ENCODE measurements at regions not wholly inside any gene's neighbourhood (a gene's known extent, or its start where the extent isn't known, plus 50 kb on each side); places are given as distances from the start of the nearest gene placed in this dataset.

DNA sequence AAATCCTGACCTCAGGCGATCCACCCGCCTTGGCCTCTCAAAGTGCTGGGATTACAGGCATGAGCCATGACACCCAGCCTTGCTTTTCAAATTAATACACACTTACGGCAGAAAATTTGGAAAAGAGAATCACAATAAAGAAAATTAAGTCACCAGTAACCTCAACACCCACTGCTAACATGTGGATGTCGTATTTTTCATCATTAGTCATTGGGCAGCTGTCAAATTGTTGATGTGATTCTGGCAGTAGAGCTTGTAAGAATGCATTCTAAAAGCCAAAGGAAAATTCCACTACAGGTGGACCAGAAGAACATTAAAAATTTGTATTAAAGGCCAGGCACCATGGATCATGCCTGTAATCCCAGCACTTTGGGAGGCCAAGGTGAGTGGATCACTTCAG lies 237.3 kb upstream of the TUT7 start:
- Histone ChIP-seq H3K9me3 (ENCODE audit: control insufficient read depth, insufficient read depth, low read length) (no peaks in the 10 kb centered on the region), H3K36me3 (ENCODE audit: control insufficient read depth, insufficient read depth, low read length) (no peaks in the 10 kb centered on the region), H2AK5ac (ENCODE audit: low read depth, low read length) (no peak overlapping the region), H3K9me1 (ENCODE audit: insufficient read depth, low read length) (no peaks in the 10 kb centered on the region), H3K4me2 (ENCODE audit: low read depth, low read length) (no peak overlapping the region), H2BK15ac (ENCODE audit: low read depth, low read length) (no peak overlapping the region), H4K20me1 (ENCODE audit: insufficient read depth, low read length) (no peaks in the 10 kb centered on the region), H3K9ac (ENCODE audit: low read depth, low read length) (no peak overlapping the region), H2BK20ac (ENCODE audit: low read depth, low read length) (no peak overlapping the region), H2BK5ac (ENCODE audit: low read depth, low read length, poor library complexity, severe bottlenecking) (no peak overlapping the region), H3K56ac (ENCODE audit: extremely low read depth, insufficient read depth, low read length) (no peak overlapping the region), H4K8ac (ENCODE audit: low read depth in 2 of 2, low read length in 2 of 2) (no peak overlapping the region), H2AFZ (replicated peaks; ENCODE audit: low read length, poor library complexity) (no peak overlapping the region), H3K23ac (ENCODE audit: low read depth, low read length) (no peak overlapping the region), H3K4me3 (ENCODE audit: insufficient read depth, low read depth, low read length) (no peak overlapping the region), H3K4ac (ENCODE audit: low read depth, low read length) (no peak overlapping the region), H2AK9ac (replicated peaks; ENCODE audit: low read depth, low read length, poor library complexity) (no peak overlapping the region), H3K18ac (ENCODE audit: low read depth, low read length) (no peak overlapping the region), H3K14ac (replicated peaks; ENCODE audit: low read depth, low read length) (no peak overlapping the region), H3K27me3 (ENCODE audit: control insufficient read depth, insufficient read depth, low read length) (no peaks in the 10 kb centered on the region), H3K79me1 (ENCODE audit: low read depth in 1 of 2, low read length in 2 of 2) (no peaks in the 10 kb centered on the region), H3K4me1 (ENCODE audit: control insufficient read depth, insufficient read depth, low read length) (no peaks in the 10 kb centered on the region; the same call in 1 of the 2 replicates), H4K91ac (ENCODE audit: insufficient read depth, low read depth, low read length) (no peak overlapping the region), H4K5ac (ENCODE audit: low read depth, low read length) (no peak overlapping the region), H2BK120ac (ENCODE audit: low read depth, low read length) (no peak overlapping the region), H3K27ac (ENCODE audit: insufficient read depth, low read length) (no peak overlapping the region)
- DNase-seq, result no peak
- TF ChIP-seq MAZ (IDR thresholded peaks at IDR 0.05; ENCODE audit: borderline replicate concordance, low read depth, low read length) (no peak), CEBPB (IDR thresholded peaks at IDR 0.05; ENCODE audit: low read depth, low read length) (no peak), RFX5 (IDR thresholded peaks at IDR 0.05; ENCODE audit: low read depth, low read length) (no peak), RAD21 (IDR thresholded peaks at IDR 0.05; ENCODE audit: low read length) (no peak), MAFK (IDR thresholded peaks at IDR 0.05; ENCODE audit: low read depth, low read length) (no peak), SMC3 (IDR thresholded peaks at IDR 0.05; ENCODE audit: low read depth, low read length) (no peak), POLR2A (IDR thresholded peaks at IDR 0.05; ENCODE audit: low read depth, low read length) (no peak), BHLHE40 (IDR thresholded peaks at IDR 0.05; ENCODE audit: low read depth, low read length) (no peak), CHD1 (IDR thresholded peaks at IDR 0.05; ENCODE audit: low read depth, low read length) (no peak), FOS (IDR thresholded peaks at IDR 0.05; ENCODE audit: low read depth, low read length) (no peak)
- TF ChIP-seq, protein P1, sequence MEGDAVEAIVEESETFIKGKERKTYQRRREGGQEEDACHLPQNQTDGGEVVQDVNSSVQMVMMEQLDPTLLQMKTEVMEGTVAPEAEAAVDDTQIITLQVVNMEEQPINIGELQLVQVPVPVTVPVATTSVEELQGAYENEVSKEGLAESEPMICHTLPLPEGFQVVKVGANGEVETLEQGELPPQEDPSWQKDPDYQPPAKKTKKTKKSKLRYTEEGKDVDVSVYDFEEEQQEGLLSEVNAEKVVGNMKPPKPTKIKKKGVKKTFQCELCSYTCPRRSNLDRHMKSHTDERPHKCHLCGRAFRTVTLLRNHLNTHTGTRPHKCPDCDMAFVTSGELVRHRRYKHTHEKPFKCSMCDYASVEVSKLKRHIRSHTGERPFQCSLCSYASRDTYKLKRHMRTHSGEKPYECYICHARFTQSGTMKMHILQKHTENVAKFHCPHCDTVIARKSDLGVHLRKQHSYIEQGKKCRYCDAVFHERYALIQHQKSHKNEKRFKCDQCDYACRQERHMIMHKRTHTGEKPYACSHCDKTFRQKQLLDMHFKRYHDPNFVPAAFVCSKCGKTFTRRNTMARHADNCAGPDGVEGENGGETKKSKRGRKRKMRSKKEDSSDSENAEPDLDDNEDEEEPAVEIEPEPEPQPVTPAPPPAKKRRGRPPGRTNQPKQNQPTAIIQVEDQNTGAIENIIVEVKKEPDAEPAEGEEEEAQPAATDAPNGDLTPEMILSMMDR (conservative IDR thresholded peaks at IDR 0.05; ENCODE audit: low read depth, low read length), result no peak
- TF ChIP-seq, protein P2, sequence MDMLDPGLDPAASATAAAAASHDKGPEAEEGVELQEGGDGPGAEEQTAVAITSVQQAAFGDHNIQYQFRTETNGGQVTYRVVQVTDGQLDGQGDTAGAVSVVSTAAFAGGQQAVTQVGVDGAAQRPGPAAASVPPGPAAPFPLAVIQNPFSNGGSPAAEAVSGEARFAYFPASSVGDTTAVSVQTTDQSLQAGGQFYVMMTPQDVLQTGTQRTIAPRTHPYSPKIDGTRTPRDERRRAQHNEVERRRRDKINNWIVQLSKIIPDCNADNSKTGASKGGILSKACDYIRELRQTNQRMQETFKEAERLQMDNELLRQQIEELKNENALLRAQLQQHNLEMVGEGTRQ (IDR thresholded peaks at IDR 0.05; ENCODE audit: low read depth, low read length), result no peak
- TF ChIP-seq, protein P3, sequence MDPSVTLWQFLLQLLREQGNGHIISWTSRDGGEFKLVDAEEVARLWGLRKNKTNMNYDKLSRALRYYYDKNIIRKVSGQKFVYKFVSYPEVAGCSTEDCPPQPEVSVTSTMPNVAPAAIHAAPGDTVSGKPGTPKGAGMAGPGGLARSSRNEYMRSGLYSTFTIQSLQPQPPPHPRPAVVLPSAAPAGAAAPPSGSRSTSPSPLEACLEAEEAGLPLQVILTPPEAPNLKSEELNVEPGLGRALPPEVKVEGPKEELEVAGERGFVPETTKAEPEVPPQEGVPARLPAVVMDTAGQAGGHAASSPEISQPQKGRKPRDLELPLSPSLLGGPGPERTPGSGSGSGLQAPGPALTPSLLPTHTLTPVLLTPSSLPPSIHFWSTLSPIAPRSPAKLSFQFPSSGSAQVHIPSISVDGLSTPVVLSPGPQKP (IDR thresholded peaks at IDR 0.05; ENCODE audit: borderline replicate concordance, low read depth, low read length), result no peak
- ATAC-seq (ENCODE audit: low read depth), result no peak
- intact Hi-C loops (cut with micrococcal nuclease), result no loop called here
- in situ Hi-C loops (cut with MboI; ENCODE audit: low sequenced_read_pairs), result no loop called here
- CTCF ChIA-PET, result interaction anchor here (0.6 kb wide), 1 partner anchor 485 kb away, joined by 3 read pairs; no protein-coding TSS in a partner anchor
- no CpG with 5 or more reads among the region's 4 CpGs for WGBS, 2 experiments (ENCODE audit: extremely low coverage in 2 of 2, insufficient read length in 1 of 2)
- dilution Hi-C loops (cut with HindIII; ENCODE audit: low sequenced_read_pairs, unreplicated experiment), result no loop called here
- POLR2A ChIA-PET (ENCODE audit: unreplicated experiment), result no interaction called here
- no TSS peak for BruUV-seq (replicated peaks)
